DOHH2 (cell line): ENCODE measurements at regions not wholly inside any gene's neighbourhood (a gene's known extent, or its start where the extent isn't known, plus 50 kb on each side); places are given as distances from the start of the nearest gene placed in this dataset.

Experiments used
- EZH2phosphoT487 ChIP-seq: fragments of 200-600 bp; sonication (generic); IDR thresholded peaks from 2 replicates; pipeline ENCODE4 v1.6.1; 2017; ENCODE audit warnings: borderline replicate concordance, mild to moderate bottlenecking, antibody characterized with exemption, low read length, moderate library complexity, mixed read lengths
- TF ChIP-seq, protein P1 (sequence below): fragments of 200-600 bp; sonication (generic); IDR thresholded peaks from one replicate; pipeline ENCODE4 v1.5.1; 2014; ENCODE audit warnings: antibody characterized with exemption, mild to moderate bottlenecking, low read depth, low read length; ENCODE audit not compliant: poor library complexity, severe bottlenecking

DNA sequence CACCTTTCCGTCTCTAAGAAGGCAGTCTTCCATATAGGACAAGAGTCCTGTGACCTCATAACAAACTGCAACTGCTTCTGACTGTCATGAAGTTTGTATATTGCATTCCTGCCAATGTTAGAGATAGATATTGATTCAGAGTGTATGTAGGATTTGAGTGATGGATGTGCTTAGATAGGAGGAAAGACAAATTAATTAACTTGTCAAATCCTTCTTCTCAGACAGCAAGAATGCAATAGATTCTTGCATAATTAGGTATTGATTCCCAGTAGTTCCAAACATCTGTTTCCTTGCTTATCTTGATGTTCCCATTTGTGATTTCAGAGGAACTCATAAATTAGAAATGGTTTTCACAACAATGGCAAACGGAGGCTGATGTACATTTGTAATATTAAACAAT is 555.3 kb downstream of the TRAM1L1 start:
- TF ChIP-seq, protein P1, sequence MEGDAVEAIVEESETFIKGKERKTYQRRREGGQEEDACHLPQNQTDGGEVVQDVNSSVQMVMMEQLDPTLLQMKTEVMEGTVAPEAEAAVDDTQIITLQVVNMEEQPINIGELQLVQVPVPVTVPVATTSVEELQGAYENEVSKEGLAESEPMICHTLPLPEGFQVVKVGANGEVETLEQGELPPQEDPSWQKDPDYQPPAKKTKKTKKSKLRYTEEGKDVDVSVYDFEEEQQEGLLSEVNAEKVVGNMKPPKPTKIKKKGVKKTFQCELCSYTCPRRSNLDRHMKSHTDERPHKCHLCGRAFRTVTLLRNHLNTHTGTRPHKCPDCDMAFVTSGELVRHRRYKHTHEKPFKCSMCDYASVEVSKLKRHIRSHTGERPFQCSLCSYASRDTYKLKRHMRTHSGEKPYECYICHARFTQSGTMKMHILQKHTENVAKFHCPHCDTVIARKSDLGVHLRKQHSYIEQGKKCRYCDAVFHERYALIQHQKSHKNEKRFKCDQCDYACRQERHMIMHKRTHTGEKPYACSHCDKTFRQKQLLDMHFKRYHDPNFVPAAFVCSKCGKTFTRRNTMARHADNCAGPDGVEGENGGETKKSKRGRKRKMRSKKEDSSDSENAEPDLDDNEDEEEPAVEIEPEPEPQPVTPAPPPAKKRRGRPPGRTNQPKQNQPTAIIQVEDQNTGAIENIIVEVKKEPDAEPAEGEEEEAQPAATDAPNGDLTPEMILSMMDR: no peak
- TF ChIP-seq EZH2phosphoT487: no peak
